ENCODE measurements at regions not wholly inside any gene's neighbourhood (a gene's known extent, or its start where the extent isn't known, plus 50 kb on each side); places are given as distances from the start of the nearest gene placed in this dataset.
"Not testable (repeated sequence)": the region's sequence is repeated elsewhere in the genome, so short reads cannot be mapped to it uniquely, and the experiment has no call there.

- ATAC-seq (ENCODE audit: low read depth) (no peak), DNase-seq (ENCODE audit: low spot score in 2 of 2) (no peak)
- H3K27ac Mint-ChIP-seq, result no peak overlapping the region
- H3K9me3 Mint-ChIP-seq, result no peaks in the 10 kb centered on the region
- no peaks in the 10 kb centered on the region for H3K36me3 Mint-ChIP-seq
- no peaks in the 10 kb centered on the region for H3K27me3 Mint-ChIP-seq
- H3K4me3 Mint-ChIP-seq, result no peak overlapping the region
- H3K4me1 Mint-ChIP-seq, result no peaks in the 10 kb centered on the region
Measured at GRCh38 chr22:48622891-48623545, 1204.7 kb downstream of the BRD1 start.

DNA sequence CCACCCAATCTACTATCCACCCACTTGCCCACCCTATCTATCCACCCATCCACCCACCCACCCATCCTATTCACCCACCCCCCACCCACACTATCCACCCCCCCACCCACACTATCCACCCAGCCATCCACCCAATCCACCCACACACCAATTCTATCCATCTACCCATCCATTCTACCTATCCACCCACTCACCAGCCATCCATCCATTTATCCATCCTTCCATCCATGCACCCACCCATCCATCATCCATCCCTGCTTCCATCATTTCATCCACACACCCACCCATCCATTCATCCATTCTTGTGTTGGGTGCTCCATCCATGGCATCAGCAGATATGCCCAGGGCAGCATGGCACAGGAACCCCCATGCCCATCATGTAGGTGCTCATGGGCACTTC, 1206.6 kb downstream of the BRD1 start:
- Mint-ChIP-seq H3K4me3 (no peak overlapping the region), H3K36me3 (no peaks in the 10 kb centered on the region), H3K27me3 (no peaks in the 10 kb centered on the region), H3K9me3 (no peaks in the 10 kb centered on the region), H3K4me1 (no peaks in the 10 kb centered on the region), H3K27ac (no peak overlapping the region)
- ATAC-seq (ENCODE audit: low read depth) (no peak), DNase-seq (ENCODE audit: low spot score in 2 of 2) (no peak)

- not testable (repeated sequence) for H3K36me3 Mint-ChIP-seq; H3K27me3 Mint-ChIP-seq; H3K4me1 Mint-ChIP-seq; DNase-seq (ENCODE audit: low spot score in 2 of 2); ATAC-seq (ENCODE audit: low read depth); H3K4me3 Mint-ChIP-seq; H3K9me3 Mint-ChIP-seq; H3K27ac Mint-ChIP-seq
Measured at GRCh38 chr22:48620460-48620859, 1207.2 kb downstream of the BRD1 start.

GRCh38 chr22:48619721-48620120, 1208.0 kb downstream of the BRD1 start:
- DNase-seq (ENCODE audit: low spot score in 2 of 2), result no peak
- no peaks in the 10 kb centered on the region for H3K27me3 Mint-ChIP-seq

DNA sequence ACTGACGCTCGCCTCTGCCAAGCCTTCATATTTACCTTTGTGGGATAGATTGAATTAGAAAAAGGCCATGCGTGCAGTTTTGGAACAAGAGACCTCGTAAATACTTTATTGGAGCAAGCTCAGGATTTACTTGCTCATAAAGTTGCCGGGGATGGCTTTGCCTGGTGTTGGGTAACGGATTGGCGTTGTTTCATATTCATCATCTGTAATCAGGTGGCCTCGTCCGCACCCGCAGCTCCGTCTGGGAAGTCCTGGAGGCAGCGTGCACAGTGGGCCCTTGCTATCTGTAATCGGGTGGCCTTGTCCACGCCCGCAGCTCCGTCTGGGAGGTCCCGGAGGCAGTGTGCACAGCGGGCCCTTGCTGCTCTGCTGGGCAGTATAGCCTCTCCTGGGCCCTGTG, 1209.3 kb downstream of the BRD1 start:
- Mint-ChIP-seq H3K4me3 (no peak overlapping the region), H3K9me3 (no peaks in the 10 kb centered on the region), H3K27me3 (no peaks in the 10 kb centered on the region), H3K4me1 (no peaks in the 10 kb centered on the region), H3K36me3 (no peaks in the 10 kb centered on the region), H3K27ac (no peak overlapping the region)
- DNase-seq (ENCODE audit: low spot score in 2 of 2) (no peak), ATAC-seq (ENCODE audit: low read depth) (no peak)

More at GRCh38 chr22:48619721-48620120, 1208.0 kb downstream of the BRD1 start:
- no peak overlapping the region for H3K4me3 Mint-ChIP-seq
- H3K27ac Mint-ChIP-seq, result no peak overlapping the region
- H3K4me1 Mint-ChIP-seq, result no peaks in the 10 kb centered on the region
- H3K36me3 Mint-ChIP-seq, result no peaks in the 10 kb centered on the region
- no peak for ATAC-seq (ENCODE audit: low read depth)
- no peaks in the 10 kb centered on the region for H3K9me3 Mint-ChIP-seq

GRCh38 chr22:48616656-48617055, 1211.0 kb downstream of the BRD1 start:
- no peaks in the 10 kb centered on the region for H3K4me1 Mint-ChIP-seq
- no peaks in the 10 kb centered on the region for H3K36me3 Mint-ChIP-seq
- H3K4me3 Mint-ChIP-seq, result no peak overlapping the region
- H3K27ac Mint-ChIP-seq, result no peak overlapping the region
- ATAC-seq (ENCODE audit: low read depth) (no peak), DNase-seq (ENCODE audit: low spot score in 2 of 2) (no peak)
- H3K9me3 Mint-ChIP-seq, result no peaks in the 10 kb centered on the region
- H3K27me3 Mint-ChIP-seq, result no peaks in the 10 kb centered on the region

GRCh38 chr22:48615171-48616008, 1212.3 kb downstream of the BRD1 start:
- Mint-ChIP-seq H3K9me3 (no peaks in the 10 kb centered on the region), H3K4me3 (no peak overlapping the region), H3K4me1 (no peaks in the 10 kb centered on the region), H3K36me3 (no peaks in the 10 kb centered on the region), H3K27ac (no peak overlapping the region), H3K27me3 (no peaks in the 10 kb centered on the region)
- ATAC-seq (ENCODE audit: low read depth), result no peak
- DNase-seq (ENCODE audit: low spot score in 2 of 2), result no peak

GRCh38 chr22:48613566-48614200, 1214.0 kb downstream of the BRD1 start:
- Mint-ChIP-seq H3K4me1 (no peaks in the 10 kb centered on the region), H3K9me3 (no peaks in the 10 kb centered on the region), H3K4me3 (no peak overlapping the region), H3K27me3 (no peaks in the 10 kb centered on the region), H3K36me3 (no peaks in the 10 kb centered on the region), H3K27ac (no peak overlapping the region)
- ATAC-seq (ENCODE audit: low read depth) (no peak), DNase-seq (ENCODE audit: low spot score in 2 of 2) (no peak)

GRCh38 chr22:48612077-48612995, 1215.3 kb downstream of the BRD1 start:
- H3K9me3 Mint-ChIP-seq, result peaks cover 2% of the 10 kb centered on the region
- no peak overlapping the region for H3K27ac Mint-ChIP-seq
- no peaks in the 10 kb centered on the region for H3K36me3 Mint-ChIP-seq
- H3K27me3 Mint-ChIP-seq, result no peaks in the 10 kb centered on the region
- no peak for DNase-seq (ENCODE audit: low spot score in 2 of 2)
- H3K4me3 Mint-ChIP-seq, result no peak overlapping the region
- no peak for ATAC-seq (ENCODE audit: low read depth)
- H3K4me1 Mint-ChIP-seq, result no peaks in the 10 kb centered on the region

GRCh38 chr22:48609279-48609865, 1218.3 kb downstream of the BRD1 start:
- Mint-ChIP-seq H3K4me1 (peaks cover 4% of the 10 kb centered on the region), H3K27ac (no peak overlapping the region), H3K9me3 (peaks cover 9% of the 10 kb centered on the region), H3K27me3 (no peaks in the 10 kb centered on the region), H3K4me3 (no peak overlapping the region), H3K36me3 (peaks cover 4% of the 10 kb centered on the region)
- DNase-seq (ENCODE audit: low spot score in 2 of 2) (no peak), ATAC-seq (ENCODE audit: low read depth) (no peak)

- DNase-seq (ENCODE audit: low spot score in 2 of 2) (no peak), ATAC-seq (ENCODE audit: low read depth) (no peak)
- Mint-ChIP-seq H3K36me3 (peaks cover 4% of the 10 kb centered on the region), H3K4me1 (peaks cover 4% of the 10 kb centered on the region), H3K27me3 (no peaks in the 10 kb centered on the region), H3K9me3 (peaks cover 9% of the 10 kb centered on the region), H3K27ac (no peak overlapping the region), H3K4me3 (no peak overlapping the region)
Measured at GRCh38 chr22:48607901-48608662, 1219.6 kb downstream of the BRD1 start.

DNA sequence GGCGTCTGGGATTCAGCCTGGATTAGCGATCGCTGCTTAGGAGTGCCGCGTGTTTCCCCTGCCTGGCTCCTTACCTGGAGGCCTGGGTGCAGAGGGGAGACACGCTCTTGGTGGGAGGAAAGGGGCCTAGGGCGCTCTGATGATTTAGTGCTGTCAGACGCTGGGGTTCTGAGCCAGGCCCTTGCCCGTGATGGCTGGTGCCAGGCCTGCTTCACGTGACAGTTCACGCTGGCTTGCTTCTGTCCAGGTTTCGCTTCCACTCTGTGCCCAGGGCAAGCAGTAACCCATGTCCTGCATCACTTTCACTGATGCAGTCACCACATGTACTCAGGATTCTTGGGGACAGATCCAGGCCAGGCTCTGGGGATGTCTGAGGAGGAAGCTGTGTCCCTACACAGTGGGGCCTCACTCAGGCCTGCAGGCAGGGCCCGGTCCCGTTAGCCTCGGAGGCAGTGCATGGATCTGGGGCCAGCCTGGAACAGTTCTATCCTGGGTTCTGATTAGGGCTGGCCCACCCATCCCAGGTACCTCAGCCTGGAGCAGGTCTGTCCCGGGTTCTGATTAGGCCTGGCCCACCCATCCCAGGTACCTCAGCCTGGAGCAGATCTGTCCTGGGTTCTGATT, 1220.9 kb downstream of the BRD1 start:
- no peak for DNase-seq (ENCODE audit: low spot score in 2 of 2)
- peaks cover 9% of the 10 kb centered on the region for H3K9me3 Mint-ChIP-seq
- no peak for ATAC-seq (ENCODE audit: low read depth)
- H3K36me3 Mint-ChIP-seq, result peaks cover 4% of the 10 kb centered on the region
- H3K27me3 Mint-ChIP-seq, result no peaks in the 10 kb centered on the region
- H3K27ac Mint-ChIP-seq, result no peak overlapping the region
- H3K4me3 Mint-ChIP-seq, result no peak overlapping the region
- H3K4me1 Mint-ChIP-seq, result peaks cover 4% of the 10 kb centered on the region
